ENCODE measurements at regions not wholly inside any gene's neighbourhood (a gene's known extent, or its start where the extent isn't known, plus 50 kb on each side); places are given as distances from the start of the nearest gene placed in this dataset.

DNA sequence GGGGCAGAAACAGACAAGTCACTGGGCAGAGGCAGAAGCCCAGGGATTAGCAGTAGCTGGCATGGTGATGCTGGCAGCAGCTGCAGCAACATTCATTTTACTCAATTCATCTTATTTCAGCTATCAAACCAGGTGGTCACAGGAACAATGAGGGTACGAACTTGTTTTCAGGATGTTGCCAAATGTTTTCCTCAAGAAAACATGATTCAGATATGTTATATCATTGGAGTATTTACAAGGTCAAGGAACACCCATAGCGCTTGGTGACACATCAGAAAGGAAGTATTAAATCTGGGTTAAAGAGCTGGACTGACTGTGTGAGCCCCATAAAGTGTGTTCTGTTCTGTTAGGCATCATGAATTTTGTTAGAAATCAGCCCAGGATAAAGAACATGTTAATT is 456.9 kb upstream of the ID4 start:
- TF ChIP-seq GATA3 (IDR thresholded peaks at IDR 0.05; ENCODE audit: low read depth, low read length) (no peak), GATA2 (IDR thresholded peaks at IDR 0.05; ENCODE audit: low read depth, low read length) (no peak)

DNA sequence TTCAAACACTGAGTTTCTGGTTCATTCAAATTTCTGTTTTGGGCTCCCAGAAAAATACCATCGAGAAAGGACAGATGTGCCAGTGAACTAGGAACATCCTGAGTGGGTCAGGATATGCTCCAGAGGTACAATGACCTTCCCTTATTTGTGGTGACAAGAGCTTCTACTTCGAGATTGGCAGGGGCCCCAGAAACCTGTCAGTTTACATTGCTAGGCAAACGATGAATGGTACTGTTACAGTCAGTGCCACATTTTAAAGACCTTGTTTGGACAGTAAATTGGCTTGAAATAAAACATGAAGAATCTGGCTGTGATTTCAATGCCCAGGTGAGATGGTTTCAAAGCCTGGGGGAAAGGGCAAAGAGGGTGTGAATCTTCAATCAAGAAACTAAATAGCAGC is 454.5 kb upstream of the ID4 start:
- TF ChIP-seq GATA3 (IDR thresholded peaks at IDR 0.05; ENCODE audit: low read depth, low read length) = no peak
- no peak for TF ChIP-seq GATA2 (IDR thresholded peaks at IDR 0.05; ENCODE audit: low read depth, low read length)

DNA sequence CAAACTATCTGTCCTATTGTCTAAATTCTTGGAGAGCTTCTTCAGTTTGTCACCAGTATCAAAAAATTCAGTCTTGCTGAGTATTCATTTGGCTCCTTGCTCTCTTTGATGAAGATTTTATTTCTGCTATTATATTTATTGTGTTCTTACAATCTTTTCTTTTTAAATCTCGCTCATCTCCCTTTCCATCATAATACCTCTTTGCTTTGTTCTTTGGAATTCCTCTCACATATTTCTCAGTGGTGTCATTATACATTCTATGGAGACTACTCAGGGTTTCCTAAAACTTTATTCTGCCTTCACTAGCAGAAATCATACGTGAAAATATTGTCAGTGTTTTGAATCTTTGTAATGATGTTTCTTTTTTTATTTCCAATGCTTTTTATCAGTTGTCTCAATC is 445.2 kb upstream of the ID4 start:
- no peak for TF ChIP-seq GATA3 (IDR thresholded peaks at IDR 0.05; ENCODE audit: low read depth, low read length)
- no peak for TF ChIP-seq GATA2 (IDR thresholded peaks at IDR 0.05; ENCODE audit: low read depth, low read length)

DNA sequence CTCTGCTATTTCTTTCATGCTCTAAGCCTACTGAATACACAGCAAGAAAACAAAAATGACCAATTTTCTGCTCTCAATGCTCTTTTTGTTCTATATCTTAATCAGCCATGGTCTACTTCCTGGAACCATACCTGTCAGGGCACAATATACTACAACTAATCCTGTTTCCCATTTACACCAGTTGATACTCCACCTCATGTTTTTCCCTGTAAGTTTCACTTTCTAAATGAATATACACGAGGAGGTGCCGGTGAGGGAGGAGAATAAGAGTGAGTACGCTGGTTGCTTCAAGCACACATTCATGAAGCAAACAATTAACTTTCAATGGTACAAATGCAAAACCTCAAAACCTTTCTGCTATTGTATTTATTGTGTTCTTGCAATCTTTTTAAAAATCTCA is 443.1 kb upstream of the ID4 start:
- TF ChIP-seq GATA2 (IDR thresholded peaks at IDR 0.05; ENCODE audit: low read depth, low read length) (no peak), GATA3 (IDR thresholded peaks at IDR 0.05; ENCODE audit: low read depth, low read length) (no peak)

DNA sequence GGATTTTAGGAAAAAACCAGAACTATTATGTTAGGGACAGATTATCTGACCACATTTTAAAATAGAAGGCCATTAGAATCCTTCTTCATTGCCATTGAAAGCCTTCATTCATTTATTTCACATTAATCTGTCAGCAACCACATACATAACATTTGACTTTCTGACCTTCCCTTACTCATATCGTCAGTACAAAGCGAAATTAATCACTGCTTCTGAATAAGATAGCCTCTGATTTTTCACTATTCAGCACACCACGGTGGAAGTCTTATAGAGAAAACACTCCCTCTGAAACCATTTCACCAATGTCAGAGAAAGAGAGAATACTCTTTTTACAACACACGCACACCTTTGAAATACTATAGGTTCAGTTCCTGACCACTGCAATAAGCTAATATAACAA is 442.5 kb upstream of the ID4 start:
- no peak for TF ChIP-seq GATA2 (IDR thresholded peaks at IDR 0.05; ENCODE audit: low read depth, low read length)
- no peak for TF ChIP-seq GATA3 (IDR thresholded peaks at IDR 0.05; ENCODE audit: low read depth, low read length)

DNA sequence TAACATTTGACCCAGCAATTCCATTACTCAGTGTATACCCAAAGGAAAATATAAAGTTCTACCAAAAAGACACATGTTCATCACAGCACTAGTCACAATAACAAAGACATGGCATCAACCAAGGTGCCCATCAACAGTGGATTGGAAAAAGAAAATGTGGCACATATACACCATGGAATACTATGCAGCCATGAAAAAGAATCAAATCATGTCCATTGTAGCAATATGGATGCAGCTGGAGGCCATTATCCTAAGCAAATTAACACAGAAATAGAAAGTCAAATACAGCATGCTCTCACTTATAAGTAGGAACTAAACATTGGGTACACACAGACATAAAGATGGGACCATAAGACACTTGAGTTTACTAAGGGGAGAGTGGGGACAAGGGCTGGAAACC is 441.9 kb upstream of the ID4 start:
- no peak for TF ChIP-seq GATA3 (IDR thresholded peaks at IDR 0.05; ENCODE audit: low read depth, low read length)
- no peak for TF ChIP-seq GATA2 (IDR thresholded peaks at IDR 0.05; ENCODE audit: low read depth, low read length)

DNA sequence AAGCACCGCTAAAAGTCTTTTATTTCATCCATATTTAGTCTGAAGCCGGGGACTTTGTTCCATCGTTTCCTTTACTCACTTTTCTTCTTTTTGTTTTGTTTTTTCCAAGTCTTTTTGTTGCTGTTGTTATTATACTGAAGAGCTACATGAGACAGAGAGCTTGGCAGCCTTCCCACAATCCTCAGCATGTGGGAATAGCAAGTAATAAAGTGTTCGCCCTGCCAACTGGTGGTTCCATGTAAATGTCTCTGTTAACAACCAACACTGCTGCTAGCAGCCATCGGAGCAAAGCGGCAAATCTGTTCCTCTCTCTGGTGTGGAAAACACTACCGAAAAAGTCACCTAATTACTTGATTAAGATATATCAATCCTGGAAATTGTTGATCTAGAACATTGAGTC is 437.8 kb upstream of the ID4 start:
- TF ChIP-seq GATA3 (IDR thresholded peaks at IDR 0.05; ENCODE audit: low read depth, low read length) (no peak), GATA2 (IDR thresholded peaks at IDR 0.05; ENCODE audit: low read depth, low read length) (no peak)

DNA sequence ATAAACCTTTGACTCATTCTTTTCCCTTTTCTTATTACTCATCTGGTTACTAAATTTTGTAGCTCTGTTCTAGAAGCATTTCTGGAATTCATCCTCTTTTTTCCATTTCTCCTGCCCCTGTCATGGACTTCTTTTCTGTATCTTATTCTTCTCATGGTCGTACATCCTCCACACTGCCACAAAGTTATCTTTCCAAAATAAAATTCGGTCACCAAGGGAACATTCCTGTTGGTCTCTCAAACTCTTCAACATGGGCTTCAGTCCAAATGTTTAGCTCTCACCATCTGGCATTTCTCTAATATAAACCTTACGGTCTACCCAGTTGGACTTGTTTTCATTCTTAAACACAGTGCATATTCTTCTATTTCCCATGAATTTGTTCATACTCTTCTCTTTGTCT is 428.8 kb upstream of the ID4 start:
- no peak for TF ChIP-seq GATA3 (IDR thresholded peaks at IDR 0.05; ENCODE audit: low read depth, low read length)
- TF ChIP-seq GATA2 (IDR thresholded peaks at IDR 0.05; ENCODE audit: low read depth, low read length) = no peak

DNA sequence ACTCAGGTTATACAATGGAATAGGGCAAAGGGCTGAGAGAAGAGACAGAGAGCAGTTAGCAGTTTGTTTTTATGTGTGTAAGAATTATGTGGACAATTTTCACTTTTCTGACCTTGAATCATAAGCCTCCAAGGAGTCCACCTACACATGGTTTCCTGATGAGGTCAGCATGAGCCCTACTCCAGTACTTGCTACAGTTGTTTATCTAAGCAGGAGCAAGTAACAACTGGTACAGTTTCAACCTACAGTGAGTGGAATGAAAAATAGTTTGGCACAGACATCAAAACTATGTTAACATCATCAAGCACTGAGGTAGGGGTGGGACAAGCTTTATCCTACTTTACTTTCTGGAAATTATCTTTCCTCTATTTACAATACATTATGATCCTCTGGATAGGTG is 426.7 kb upstream of the ID4 start:
- TF ChIP-seq GATA2 (IDR thresholded peaks at IDR 0.05; ENCODE audit: low read depth, low read length) (no peak), GATA3 (IDR thresholded peaks at IDR 0.05; ENCODE audit: low read depth, low read length) (no peak)

DNA sequence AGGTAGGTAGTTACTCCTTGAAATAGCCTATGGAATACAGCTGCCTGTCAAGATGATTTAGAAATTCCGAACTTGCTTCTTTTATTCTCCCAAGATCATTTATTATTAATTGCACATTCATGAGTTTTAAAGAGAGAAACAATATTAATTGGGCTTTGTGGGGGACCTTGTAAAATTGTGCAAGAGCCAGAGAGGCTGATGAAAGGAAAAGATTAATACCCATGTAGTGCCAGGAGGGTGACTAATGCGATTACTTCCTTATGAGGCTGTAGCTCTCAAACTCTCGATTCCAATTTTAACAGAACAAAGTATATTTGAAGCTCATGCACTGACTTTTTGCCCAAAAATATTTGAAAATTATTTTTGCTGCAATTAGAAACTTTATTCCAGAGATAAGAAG is 423.8 kb upstream of the ID4 start:
- TF ChIP-seq GATA3 (IDR thresholded peaks at IDR 0.05; ENCODE audit: low read depth, low read length) (no peak), GATA2 (IDR thresholded peaks at IDR 0.05; ENCODE audit: low read depth, low read length) (no peak)

DNA sequence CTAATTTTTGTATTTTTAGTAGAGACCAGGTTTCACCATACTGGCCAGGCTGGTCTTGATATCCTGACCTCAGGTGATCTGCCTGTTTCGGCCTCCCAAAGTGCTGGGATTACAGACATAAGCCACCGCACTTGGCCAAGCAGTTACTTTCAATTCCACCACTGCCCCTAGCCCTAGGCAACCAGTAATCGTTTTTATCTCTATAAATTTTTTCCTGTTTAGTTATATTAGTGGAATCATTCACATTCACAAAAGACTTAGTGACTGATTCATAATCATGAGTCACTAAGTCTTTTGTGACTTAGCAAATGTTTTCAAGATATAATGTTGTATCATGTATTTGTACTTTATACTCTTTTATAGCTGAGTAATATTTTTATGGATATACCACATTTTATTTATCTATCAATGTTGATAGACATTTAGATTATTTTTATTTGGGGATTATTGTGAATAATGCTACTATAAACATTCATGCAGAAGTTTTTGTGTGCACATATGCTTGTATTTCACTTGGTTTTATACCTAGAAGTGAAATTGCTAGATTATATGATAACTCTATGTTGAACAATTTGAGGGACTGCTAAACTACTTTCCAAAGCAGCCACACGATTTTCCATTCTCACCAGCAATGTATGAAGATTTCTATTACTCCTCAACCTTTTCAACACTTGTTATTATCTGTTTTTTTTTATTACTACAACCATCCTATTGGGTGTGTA is 421.4 kb upstream of the ID4 start:
- TF ChIP-seq GATA3 (IDR thresholded peaks at IDR 0.05; ENCODE audit: low read depth, low read length) = no peak
- TF ChIP-seq GATA2 (IDR thresholded peaks at IDR 0.05; ENCODE audit: low read depth, low read length) = no peak

DNA sequence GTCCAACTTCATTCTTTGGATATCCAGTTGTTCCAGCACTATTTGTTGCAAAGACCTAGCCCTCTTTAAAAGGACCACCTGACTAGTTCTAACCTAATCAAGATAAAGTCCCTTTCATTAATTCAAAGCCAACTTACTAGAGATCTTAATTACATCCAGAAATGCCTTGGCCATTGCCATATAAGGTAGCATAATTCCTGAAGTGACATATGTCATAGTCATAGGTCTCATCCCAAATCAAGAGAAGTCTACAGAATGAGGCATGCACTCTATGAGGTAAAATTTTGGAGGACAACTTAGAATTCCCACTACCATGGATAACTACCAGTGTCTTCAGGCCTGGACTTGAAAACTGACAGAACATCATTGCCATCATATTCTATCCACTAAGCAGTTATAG is 420.4 kb upstream of the ID4 start:
- TF ChIP-seq GATA2 (IDR thresholded peaks at IDR 0.05; ENCODE audit: low read depth, low read length) = no peak
- TF ChIP-seq GATA3 (IDR thresholded peaks at IDR 0.05; ENCODE audit: low read depth, low read length) = no peak

DNA sequence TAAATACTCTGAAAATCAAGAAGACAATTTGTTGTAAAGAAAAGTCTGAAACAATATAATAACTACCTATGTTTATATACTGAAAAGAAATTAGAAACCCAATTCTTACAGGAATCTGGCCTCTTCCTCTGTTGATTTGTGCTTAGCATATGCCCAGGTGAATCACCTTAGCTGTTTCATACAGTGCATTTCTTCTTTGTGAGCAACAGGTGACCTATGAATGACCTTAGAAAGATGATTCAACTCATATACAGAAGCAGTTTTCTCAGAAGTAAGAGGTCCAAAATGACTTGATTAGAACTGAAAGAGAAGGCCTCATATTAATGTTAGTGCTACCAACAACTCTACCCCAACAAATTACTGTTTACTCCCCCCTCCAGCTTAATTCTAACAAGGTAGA is 419.5 kb upstream of the ID4 start:
- TF ChIP-seq GATA3 (IDR thresholded peaks at IDR 0.05; ENCODE audit: low read depth, low read length) = no peak
- no peak for TF ChIP-seq GATA2 (IDR thresholded peaks at IDR 0.05; ENCODE audit: low read depth, low read length)

DNA sequence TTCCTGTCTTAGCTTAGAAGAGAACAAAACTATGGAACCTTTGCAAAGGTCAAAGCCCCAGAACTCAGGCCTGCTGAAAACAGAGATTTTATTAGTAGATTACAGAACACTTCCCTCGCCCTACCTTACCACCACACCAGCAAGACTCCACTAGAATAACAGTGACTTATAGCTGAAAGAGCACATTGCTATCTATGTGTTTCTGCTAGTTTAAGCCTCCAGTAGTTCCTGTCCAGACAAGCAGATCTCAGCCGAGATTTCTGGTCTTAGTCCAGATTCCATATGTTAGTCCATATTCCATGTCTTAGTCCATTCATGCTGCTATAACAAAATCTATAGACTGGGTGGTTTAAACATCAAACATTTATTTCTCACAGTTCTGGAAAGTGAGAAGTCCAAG is 412.3 kb upstream of the ID4 start:
- no peak for TF ChIP-seq GATA3 (IDR thresholded peaks at IDR 0.05; ENCODE audit: low read depth, low read length)
- no peak for TF ChIP-seq GATA2 (IDR thresholded peaks at IDR 0.05; ENCODE audit: low read depth, low read length)

DNA sequence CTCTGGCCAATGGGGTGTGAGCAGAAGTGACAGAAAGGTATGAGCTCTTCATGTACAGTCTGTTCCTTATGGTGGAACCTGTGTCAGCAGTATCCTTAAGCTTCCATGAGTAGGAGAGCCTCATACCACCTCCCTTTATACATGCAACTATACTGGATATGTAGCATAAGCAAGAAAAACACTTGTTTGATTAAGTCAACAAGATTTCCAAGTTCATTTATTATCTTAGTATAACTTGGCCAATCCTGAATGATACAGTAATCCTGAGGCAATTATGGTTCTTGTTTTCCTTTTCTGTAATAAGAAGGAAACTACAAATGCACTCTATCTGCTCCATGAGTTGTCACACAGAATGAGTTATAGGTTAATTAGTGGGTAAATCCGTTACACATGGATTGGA is 409.6 kb upstream of the ID4 start:
- no peak for TF ChIP-seq GATA3 (IDR thresholded peaks at IDR 0.05; ENCODE audit: low read depth, low read length)
- TF ChIP-seq GATA2 (IDR thresholded peaks at IDR 0.05; ENCODE audit: low read depth, low read length) = no peak

DNA sequence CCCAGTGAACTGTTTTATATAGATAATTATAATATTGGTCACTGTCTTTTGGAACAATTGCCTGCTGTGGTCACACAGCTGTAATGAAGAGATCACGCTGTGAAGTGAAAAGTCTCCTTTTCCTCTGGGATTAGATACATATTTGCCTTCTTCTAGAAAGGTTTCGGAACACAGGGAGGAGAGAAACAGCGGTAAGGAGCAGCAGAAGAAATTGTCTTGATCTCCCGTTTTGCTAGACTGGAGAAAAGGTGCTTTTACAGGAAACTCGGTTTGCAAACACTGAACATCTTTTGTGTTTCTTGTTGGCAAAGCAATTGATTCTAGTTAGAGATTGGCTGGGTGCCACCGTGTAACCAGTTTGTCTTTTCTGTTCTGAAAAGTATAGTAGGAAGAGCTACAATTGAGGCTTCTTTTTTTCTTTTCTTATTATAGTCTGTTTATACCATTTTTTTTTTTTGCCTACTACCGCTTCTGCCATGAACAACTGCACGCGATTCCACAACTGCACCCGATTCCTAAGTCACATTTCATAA is 404.1 kb upstream of the ID4 start:
- TF ChIP-seq GATA3 (IDR thresholded peaks at IDR 0.05; ENCODE audit: low read depth, low read length) (no peak), GATA2 (IDR thresholded peaks at IDR 0.05; ENCODE audit: low read depth, low read length) (no peak)
